Spleen (tissue), 11 donors: ENCODE measurements at regions not wholly inside any gene's neighbourhood (a gene's known extent, or its start where the extent isn't known, plus 50 kb on each side); places are given as distances from the start of the nearest gene placed in this dataset.

ENCODE experiments used
- DNase-seq: peaks from one replicate; pipeline ENCODE4 v3.0.0-alpha.2; 2020
- H3K27ac ChIP-seq, 8 donors: fragments of 200-600 bp; sonication (generic) in 7 of 8; 1 replicate in 4 of 8; 2 replicates in 4 of 8; pipeline versions ENCODE4 v1.5.0 to v1.8.0; 2016 to 2021; ENCODE audit warnings: inconsistent platforms in 4 of 8, mild to moderate bottlenecking in 4 of 8, moderate library complexity in 1 of 8
- H3K27me3 ChIP-seq, 7 donors: fragments of 200-600 bp; sonication (generic) in 6 of 7; replicated peaks in 1 of 7; 1 replicate in 4 of 7; 2 replicates in 3 of 7; pipeline versions ENCODE4 v1.5.0 to v1.8.0; 2016 to 2021; ENCODE audit warnings: inconsistent platforms in 3 of 7, mild to moderate bottlenecking in 1 of 7
- H3K36me3 ChIP-seq, 6 donors: fragments of 200-600 bp; sonication (generic) in 5 of 6; 1 replicate in 4 of 6; 2 replicates in 2 of 6; pipeline versions ENCODE4 v1.5.0 to v1.8.0; 2016 to 2021; ENCODE audit warnings: inconsistent platforms in 2 of 6
- H3K4me1 ChIP-seq, 6 donors: fragments of 200-600 bp; sonication (generic) in 5 of 6; 1 replicate in 3 of 6; 2 replicates in 3 of 6; pipeline versions ENCODE4 v1.5.0 to v1.8.0; 2016 to 2021; ENCODE audit warnings: inconsistent platforms in 3 of 6
- H3K4me3 ChIP-seq, 8 donors: fragments of 200-600 bp; sonication (generic) in 7 of 8; 1 replicate in 4 of 8; 2 replicates in 4 of 8; pipeline versions ENCODE4 v1.5.0 to v1.8.0; 2016 to 2021; ENCODE audit warnings: inconsistent platforms in 4 of 8, mild to moderate bottlenecking in 4 of 8, moderate library complexity in 2 of 8
- H3K9me3 ChIP-seq, 8 donors: fragments of 200-600 bp; sonication (generic) in 7 of 8; 1 replicate in 4 of 8; 2 replicates in 4 of 8; pipeline versions ENCODE4 v1.5.0 to v1.8.0; 2016 to 2021; ENCODE audit warnings: inconsistent platforms in 4 of 8
- POLR2A ChIP-seq, 3 donors: fragments of 450-650 bp; IDR thresholded peaks; one replicate each; pipeline ENCODE4 v1.5.1; 2017; ENCODE audit warnings: antibody characterized with exemption in 3 of 3, mild to moderate bottlenecking in 1 of 3
- POLR2AphosphoS5 ChIP-seq, 3 donors: sonication (generic); formaldehyde crosslinking; IDR thresholded peaks; one replicate each; pipeline ENCODE4 v1.5.1; 2017; ENCODE audit warnings: antibody characterized with exemption in 3 of 3
- WGBS, 5 donors: extraction: QIAGEN DNeasy Blood & Tissue Kit in 3 of 5; methylation state at CpG; one replicate each; pipeline versions ENCODE4 v1.1.5 to v1.1.7; 2013 to 2018; 5-methylcytosine and 5-hydroxymethylcytosine counted together
- intact Hi-C: fragments of 100-400 bp; cut with DNase I; formaldehyde crosslinking; loops from one replicate; pipeline ENCODE4 v1.15.0; 2023; ENCODE audit warnings: low total_unique reads
- TF ChIP-seq, protein P1 (sequence below), 11 experiments: fragments of 200-600 bp in 7 of 11; fragments of 450-650 bp in 4 of 11; sonication (generic) in 4 of 11; IDR thresholded peaks in 8 of 11; conservative IDR thresholded peaks in 3 of 11; 1 replicate in 7 of 11; 2 replicates in 4 of 11; pipeline versions ENCODE4 v1.4.0 to v1.8.0; 2016 to 2021; ENCODE audit warnings: antibody characterized with exemption in 11 of 11, inconsistent platforms in 4 of 11, mild to moderate bottlenecking in 1 of 11
- donor health status: healthy with polysubstance abuse.
- donor health status: DM: no; HTN: no; CAD: no; lungs with moderate emphysema.
- donor health status: DM: no; HTN: no; CAD: no.
- donor health status: Bipolar disorder and iron deficiency.
- donor health status: healthy.
- donor health status: DM: no; HTN: no; CAD: no.
- donor health status: DM: yes; HTN: yes; CAD: no.

DNA sequence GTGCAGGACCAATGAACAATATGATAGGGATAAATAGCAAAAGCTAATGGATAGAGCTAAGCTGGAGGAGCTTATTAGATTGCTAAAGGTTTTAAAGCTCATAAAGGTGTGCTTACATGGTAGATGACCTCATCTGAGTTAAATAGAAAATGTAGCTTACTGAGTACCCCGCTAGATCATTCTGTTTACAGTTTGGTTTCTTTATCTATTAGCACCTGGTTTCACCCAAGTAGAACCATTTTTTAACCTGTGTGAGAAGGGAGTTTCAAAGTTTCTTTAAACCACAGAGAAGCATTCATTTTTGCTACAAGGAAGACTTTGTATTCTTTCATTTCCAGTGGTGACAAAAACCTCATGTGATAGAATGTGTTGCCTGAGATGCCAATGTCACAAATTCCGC lies 1778.0 kb downstream of the LRRC4C start:
- WGBS, 5 donors = 64 to 86% (median 66%) methylated on average over 2 of the region's 2 CpGs
- Histone ChIP-seq H3K36me3 (no peaks in the 10 kb centered on the region), H3K27ac (no peak overlapping the region), H3K4me3 (no peak overlapping the region), H3K27me3 (no peaks in the 10 kb centered on the region), H3K9me3 (peaks cover 0 to 47% (median 26%) of the 10 kb centered on the region in 8 donors), H3K4me1 (no peaks in the 10 kb centered on the region)
- DNase-seq = no peak
- TF ChIP-seq, protein P1, sequence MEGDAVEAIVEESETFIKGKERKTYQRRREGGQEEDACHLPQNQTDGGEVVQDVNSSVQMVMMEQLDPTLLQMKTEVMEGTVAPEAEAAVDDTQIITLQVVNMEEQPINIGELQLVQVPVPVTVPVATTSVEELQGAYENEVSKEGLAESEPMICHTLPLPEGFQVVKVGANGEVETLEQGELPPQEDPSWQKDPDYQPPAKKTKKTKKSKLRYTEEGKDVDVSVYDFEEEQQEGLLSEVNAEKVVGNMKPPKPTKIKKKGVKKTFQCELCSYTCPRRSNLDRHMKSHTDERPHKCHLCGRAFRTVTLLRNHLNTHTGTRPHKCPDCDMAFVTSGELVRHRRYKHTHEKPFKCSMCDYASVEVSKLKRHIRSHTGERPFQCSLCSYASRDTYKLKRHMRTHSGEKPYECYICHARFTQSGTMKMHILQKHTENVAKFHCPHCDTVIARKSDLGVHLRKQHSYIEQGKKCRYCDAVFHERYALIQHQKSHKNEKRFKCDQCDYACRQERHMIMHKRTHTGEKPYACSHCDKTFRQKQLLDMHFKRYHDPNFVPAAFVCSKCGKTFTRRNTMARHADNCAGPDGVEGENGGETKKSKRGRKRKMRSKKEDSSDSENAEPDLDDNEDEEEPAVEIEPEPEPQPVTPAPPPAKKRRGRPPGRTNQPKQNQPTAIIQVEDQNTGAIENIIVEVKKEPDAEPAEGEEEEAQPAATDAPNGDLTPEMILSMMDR (IDR thresholded peaks at IDR 0.05 in 8 of 11, conservative IDR thresholded peaks at IDR 0.05 in 3 of 11) = no peak
- TF ChIP-seq POLR2AphosphoS5 (IDR thresholded peaks at IDR 0.05) (no peak), POLR2A (IDR thresholded peaks at IDR 0.05) (no peak)
- intact Hi-C loops = no loop called here

- no peak for DNase-seq
- WGBS, 5 donors = 66 to 87% (median 76%) methylated on average over 1 of the region's 1 CpG
- H3K36me3 ChIP-seq = no peaks in the 10 kb centered on the region
- no peak overlapping the region for H3K27ac ChIP-seq
- no peaks in the 10 kb centered on the region for H3K4me1 ChIP-seq
- intact Hi-C loops = no loop called here
- no peak overlapping the region for H3K4me3 ChIP-seq
- H3K9me3 ChIP-seq = peaks cover 0 to 42% (median 25%) of the 10 kb centered on the region in 8 donors
- TF ChIP-seq POLR2A (IDR thresholded peaks at IDR 0.05) (no peak), POLR2AphosphoS5 (IDR thresholded peaks at IDR 0.05) (no peak)
- TF ChIP-seq, protein P1 (IDR thresholded peaks at IDR 0.05 in 8 of 11, conservative IDR thresholded peaks at IDR 0.05 in 3 of 11) = no peak
- no peaks in the 10 kb centered on the region for H3K27me3 ChIP-seq
Measured at GRCh38 chr11:39678996-39679395, 1780.5 kb downstream of the LRRC4C start.

- H3K4me1 ChIP-seq = no peaks in the 10 kb centered on the region
- no peaks in the 10 kb centered on the region for H3K36me3 ChIP-seq
- 70 to 87% (median 72%) methylated on average over 2 of the region's 2 CpGs for WGBS, 5 donors
- TF ChIP-seq, protein P1 (IDR thresholded peaks at IDR 0.05 in 8 of 11, conservative IDR thresholded peaks at IDR 0.05 in 3 of 11) = no peak
- TF ChIP-seq POLR2A (IDR thresholded peaks at IDR 0.05) (no peak), POLR2AphosphoS5 (IDR thresholded peaks at IDR 0.05) (no peak)
- no peak overlapping the region for H3K27ac ChIP-seq
- H3K27me3 ChIP-seq = no peaks in the 10 kb centered on the region
- H3K4me3 ChIP-seq = no peak overlapping the region
- intact Hi-C loops = no loop called here
- DNase-seq = no peak
- H3K9me3 ChIP-seq = peaks cover 0 to 24% (median 15%) of the 10 kb centered on the region in 8 donors
Measured at GRCh38 chr11:39675171-39675570, 1784.3 kb downstream of the LRRC4C start.

DNA sequence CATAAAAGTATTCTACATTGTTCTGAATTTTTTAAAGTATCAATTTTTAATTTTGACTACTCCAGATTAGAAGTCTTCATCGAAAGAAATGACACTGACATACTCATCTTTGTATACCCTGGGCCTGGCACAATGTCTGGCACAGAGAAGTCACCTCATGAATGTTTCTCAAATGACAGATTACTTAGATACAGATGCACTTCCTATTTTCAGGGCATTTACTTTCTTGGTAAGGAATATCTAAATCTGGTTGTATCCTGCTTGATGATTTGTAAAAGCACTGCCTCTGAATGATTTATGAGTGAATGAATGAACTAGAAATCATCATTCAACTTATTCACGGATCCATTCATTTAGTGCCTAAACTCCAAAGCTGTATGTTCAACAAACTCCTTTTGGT lies 1784.7 kb downstream of the LRRC4C start:
- H3K27ac ChIP-seq = no peak overlapping the region
- H3K36me3 ChIP-seq = no peaks in the 10 kb centered on the region
- no peaks in the 10 kb centered on the region for H3K27me3 ChIP-seq
- TF ChIP-seq POLR2A (IDR thresholded peaks at IDR 0.05) (no peak), POLR2AphosphoS5 (IDR thresholded peaks at IDR 0.05) (no peak)
- TF ChIP-seq, protein P1 (IDR thresholded peaks at IDR 0.05 in 8 of 11, conservative IDR thresholded peaks at IDR 0.05 in 3 of 11) = no peak
- DNase-seq = no peak
- H3K4me3 ChIP-seq = no peak overlapping the region
- H3K9me3 ChIP-seq = peaks cover 0 to 20% (median 11%) of the 10 kb centered on the region in 8 donors
- no peaks in the 10 kb centered on the region for H3K4me1 ChIP-seq
- 73 to 93% (median 76%) methylated on average over 2 of the region's 2 CpGs for WGBS, 5 donors
- intact Hi-C loops = no loop called here
